ENCODE measurements at regions not wholly inside any gene's neighbourhood (a gene's known extent, or its start where the extent isn't known, plus 50 kb on each side); places are given as distances from the start of the nearest gene placed in this dataset.

DNA sequence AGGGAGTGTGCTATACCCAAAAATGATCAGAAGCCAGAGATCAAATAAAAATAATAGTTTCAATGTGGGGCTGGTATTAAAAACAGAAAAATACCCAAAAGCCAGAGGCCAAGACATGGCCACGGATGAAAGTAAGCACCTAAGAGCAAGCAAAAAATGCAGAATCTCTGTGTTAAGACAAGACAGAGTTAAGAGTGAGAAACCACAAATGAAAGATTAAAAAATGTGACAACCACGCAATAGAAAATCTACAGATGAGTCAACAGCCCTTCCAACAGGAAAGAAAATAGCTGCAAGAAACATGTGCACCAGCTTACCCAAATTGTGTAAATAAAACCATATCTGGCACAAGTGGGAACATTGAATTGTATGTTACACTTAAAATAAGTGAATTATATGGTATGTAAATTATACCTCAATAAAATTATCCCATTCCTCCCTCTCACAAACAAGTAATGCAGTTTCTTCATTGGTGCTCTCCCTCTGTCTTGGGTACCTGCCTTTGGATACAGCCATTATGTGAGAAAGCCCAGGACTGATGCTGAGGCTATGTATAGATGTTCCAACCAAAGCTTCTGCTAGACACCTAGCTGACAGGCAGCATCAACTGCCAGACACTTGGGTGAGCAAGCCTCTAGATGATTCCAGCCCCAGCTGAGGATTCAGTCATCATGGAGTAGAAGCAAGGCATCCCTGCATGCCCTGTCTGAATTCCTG lies 55.3 kb upstream of the UFL1 start:
- DNase-seq: peak; percentile 19

DNA sequence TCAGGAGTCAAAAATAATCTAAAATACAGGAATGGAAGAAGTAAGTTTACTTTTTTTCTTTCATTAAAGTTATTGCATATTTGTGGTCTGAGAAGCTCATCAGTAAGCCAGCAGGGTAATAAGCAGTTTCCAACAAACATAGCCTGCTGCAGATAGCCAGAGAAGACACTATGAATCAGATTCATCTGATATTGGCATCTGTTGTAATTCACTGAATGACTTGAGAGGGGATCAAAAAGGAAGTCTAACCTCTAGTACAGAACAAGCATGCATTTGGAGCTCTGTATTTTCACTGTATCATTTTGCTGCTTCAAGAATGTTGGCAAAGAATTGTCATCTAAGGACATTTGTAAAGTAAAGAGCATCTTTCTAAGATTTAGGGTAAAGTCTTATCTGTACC lies 53.8 kb upstream of the UFL1 start:
- DNase-seq: no peak

DNA sequence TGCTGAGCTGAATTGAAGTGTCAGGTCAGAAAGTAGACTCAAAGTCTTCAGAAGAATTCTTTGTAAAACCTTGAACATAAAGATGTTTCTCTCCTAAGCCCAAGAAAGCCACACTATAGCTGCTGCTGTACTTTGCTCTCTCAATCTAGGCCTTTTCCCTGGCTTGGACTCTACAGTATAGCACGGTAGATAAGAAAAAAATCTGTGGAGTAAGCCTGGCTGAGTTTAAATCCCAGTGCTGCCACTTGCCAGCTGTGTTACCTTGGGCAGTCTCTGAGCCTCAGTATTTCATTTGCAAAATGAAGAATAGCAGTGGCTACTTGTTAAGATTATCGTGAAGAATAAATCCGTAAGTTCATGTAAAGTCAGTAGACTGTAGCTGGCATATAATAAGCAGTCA lies 53.3 kb upstream of the UFL1 start:
- no peak for DNase-seq

DNA sequence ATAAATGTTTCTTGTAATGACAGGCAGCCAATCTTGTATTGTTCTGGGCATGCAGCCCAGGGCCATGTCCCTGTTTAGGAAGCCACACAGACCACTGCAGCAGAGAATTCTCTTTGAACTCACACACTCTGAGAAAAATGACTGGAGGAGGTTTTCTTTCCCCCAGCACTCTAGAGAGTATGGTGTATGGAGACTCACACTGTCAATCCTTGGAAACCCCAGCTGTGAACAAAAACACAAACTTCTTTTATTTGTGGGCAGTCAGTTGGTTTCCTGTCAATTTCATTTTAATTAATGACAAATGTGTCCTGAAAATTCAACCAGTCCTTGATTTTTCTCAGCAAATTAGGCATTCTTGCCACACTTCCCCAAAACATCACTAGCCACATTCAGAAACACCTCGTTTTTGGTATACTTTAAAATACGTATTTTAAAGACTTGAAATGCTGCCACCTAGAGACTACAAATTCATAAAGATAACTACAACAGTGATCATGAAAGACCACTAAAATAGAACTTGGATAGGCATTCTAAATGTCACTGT lies 52.9 kb upstream of the UFL1 start:
- DNase-seq: peak; percentile 10

DNA sequence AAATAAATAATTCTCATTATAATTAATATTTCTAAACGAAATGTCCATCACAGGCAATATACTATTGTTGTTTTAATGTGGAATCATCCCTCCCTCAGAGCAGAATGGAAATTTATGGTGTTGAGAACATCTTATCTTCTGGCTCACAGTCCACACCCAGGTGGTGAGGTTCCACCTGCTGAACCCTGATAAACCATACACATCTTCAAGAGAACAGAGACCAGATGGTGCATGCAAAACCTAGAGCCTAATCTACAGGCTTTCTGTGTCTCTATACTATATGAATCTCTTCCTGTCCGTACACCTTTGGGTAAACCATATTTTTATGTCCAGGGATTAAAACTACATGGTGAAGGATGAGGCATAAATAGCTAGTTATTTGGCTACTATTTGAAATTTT lies 52.3 kb upstream of the UFL1 start:
- DNase-seq: no peak

DNA sequence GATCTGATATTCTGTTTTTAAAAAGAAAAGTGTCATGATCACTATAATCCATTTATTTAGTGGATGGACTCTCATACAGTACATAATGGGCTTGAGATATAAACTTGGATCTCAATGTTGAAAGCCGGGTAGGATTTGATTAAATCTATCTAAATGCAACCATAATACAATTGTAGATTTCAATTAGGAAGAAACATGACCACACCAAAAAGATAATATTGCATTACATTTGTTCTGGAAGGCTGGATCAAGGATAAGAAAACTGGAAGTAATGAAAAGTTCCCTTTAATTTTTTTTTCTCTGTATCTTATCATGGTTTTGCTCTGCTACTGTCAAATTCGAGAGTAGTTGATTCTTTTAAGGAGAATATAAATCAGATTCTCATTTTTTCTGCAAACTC lies 51.3 kb upstream of the UFL1 start:
- DNase-seq: no peak

All from CD4-positive, alpha-beta T cell treated with Interleukin-10 for 1 hour (primary cell).